ENCODE measurements at regions not wholly inside any gene's neighbourhood (a gene's known extent, or its start where the extent isn't known, plus 50 kb on each side); places are given as distances from the start of the nearest gene placed in this dataset.

- no peak for DNase-seq (ENCODE audit: low read depth)
Measured at GRCh38 chr18:72181241-72181764, 362.8 kb downstream of the CBLN2 start.

DNA sequence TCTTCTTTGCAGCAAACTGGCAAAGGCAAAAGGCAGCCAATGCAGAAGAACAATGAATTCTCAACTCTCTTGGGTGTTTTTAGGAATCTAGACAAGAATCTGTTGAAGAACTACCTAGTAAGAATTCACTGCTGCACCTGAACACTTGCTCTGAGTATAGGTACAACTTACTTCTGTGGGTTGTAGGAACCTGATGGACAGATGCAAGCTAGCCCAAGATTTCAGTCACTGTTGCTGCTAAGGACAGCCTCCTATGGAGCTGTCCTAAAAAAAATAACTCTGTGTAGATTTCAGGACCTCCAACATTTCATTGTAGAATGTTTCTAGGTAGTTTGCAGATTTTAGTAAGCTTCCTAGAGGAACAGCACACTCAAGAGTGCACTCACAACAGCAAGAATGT, 363.5 kb downstream of the CBLN2 start:
- DNase-seq (ENCODE audit: low read depth) = no peak

GRCh38 chr18:72174972-72175649, 369.0 kb downstream of the CBLN2 start:
- DNase-seq (ENCODE audit: low read depth) = no peak

- DNase-seq (ENCODE audit: low read depth) = no peak
Measured at GRCh38 chr18:72171596-72171995, 372.5 kb downstream of the CBLN2 start.

GRCh38 chr18:72161691-72162090, 382.5 kb downstream of the CBLN2 start:
- DNase-seq (ENCODE audit: low read depth) = peak; percentile 18

DNA sequence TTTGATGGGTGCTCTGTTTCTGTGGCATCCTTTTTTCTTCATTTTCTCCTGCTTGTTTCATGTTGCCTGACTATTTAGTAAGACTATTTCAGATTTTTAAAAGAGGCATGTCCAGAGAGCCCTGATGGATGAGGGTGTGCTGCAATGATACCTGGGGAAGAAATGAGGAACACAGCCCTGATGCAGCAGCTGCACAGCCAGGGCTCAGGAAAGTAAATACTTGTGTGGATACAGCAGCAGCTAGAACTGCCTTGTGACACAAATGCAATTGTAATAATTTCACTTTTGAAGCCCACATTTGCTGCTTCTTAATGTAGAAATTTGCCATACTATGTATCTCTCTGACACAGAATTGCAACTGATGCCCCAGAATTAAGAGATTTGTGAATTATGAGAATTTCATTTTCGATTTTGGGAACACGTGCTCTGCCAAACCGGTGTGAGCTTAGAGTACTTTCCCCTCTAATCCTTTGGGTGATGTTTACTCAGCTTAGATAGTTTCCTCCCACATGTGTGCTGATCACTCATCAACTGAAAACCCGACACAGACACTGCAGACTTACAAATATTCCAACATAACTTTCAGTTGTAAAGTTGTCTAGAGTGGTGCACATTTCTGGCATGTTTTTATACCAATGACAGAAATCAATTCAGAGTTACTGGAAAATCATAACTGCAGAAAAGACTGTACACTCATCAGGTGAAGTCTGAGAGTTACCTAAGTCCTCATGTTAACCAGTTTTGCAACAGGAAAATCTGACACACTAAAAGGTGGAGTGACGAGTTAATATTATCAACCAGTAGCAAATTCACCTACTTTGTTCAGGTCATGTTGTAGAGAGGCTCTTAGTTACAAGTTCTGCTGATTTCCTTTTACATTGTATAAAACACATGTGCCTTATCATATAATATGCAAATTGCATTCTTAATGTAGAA, 383.4 kb downstream of the CBLN2 start:
- DNase-seq (ENCODE audit: low read depth) = no peak

DNA sequence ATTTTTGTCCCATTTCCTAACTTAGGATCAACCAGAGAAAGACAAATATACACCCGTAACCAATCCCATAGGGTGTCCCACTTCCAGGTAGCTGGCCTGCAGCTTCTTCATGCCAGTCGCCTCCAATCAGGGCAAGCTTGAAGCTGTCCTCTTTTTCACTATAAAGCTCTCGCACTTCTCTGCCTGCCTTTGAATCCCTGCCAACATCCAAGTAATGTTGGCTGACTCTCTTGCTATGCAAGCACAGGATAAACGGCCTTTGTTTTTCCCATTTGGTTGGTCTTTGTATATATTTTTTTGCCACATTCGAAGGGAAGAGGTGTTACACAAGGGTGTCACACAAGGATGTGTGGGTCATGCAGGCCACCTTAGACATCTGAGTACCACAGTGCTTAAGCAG, 388.8 kb downstream of the CBLN2 start:
- DNase-seq (ENCODE audit: low read depth) = no peak

- no peak for DNase-seq (ENCODE audit: low read depth)
Measured at GRCh38 chr18:72154926-72155325, 389.2 kb downstream of the CBLN2 start.

- DNase-seq (ENCODE audit: low read depth) = no peak
Measured at GRCh38 chr18:72152935-72153334, 391.2 kb downstream of the CBLN2 start.

GRCh38 chr18:72147830-72148229, 396.3 kb downstream of the CBLN2 start:
- no peak for DNase-seq (ENCODE audit: low read depth)

GRCh38 chr18:72140007-72140406, 404.1 kb downstream of the CBLN2 start:
- DNase-seq (ENCODE audit: low read depth) = no peak

- DNase-seq (ENCODE audit: low read depth) = no peak
Measured at GRCh38 chr18:72128649-72129048, 415.5 kb downstream of the CBLN2 start.

GRCh38 chr18:72122103-72122502, 422.0 kb downstream of the CBLN2 start:
- no peak for DNase-seq (ENCODE audit: low read depth)

DNA sequence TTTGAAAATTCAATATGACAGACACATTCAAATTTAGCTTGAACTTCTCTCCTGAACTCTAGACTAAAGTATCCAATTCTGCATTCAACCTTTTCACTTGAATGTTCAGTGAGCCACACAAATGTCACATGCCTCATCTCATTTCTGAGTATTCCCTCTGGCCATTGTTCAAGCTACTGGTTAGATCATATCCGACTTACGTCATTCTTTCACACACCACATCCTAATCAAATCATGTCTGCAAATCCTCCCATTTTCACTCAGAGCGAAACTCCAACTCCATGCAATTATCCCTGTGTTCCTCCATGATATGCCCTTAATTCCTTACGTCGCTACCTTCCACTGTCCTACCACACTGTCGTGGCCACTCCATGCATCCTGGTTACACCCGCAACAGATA, 425.1 kb downstream of the CBLN2 start:
- DNase-seq (ENCODE audit: low read depth) = no peak

GRCh38 chr18:72114801-72115594, 429.1 kb downstream of the CBLN2 start:
- DNase-seq (ENCODE audit: low read depth) = no peak

DNA sequence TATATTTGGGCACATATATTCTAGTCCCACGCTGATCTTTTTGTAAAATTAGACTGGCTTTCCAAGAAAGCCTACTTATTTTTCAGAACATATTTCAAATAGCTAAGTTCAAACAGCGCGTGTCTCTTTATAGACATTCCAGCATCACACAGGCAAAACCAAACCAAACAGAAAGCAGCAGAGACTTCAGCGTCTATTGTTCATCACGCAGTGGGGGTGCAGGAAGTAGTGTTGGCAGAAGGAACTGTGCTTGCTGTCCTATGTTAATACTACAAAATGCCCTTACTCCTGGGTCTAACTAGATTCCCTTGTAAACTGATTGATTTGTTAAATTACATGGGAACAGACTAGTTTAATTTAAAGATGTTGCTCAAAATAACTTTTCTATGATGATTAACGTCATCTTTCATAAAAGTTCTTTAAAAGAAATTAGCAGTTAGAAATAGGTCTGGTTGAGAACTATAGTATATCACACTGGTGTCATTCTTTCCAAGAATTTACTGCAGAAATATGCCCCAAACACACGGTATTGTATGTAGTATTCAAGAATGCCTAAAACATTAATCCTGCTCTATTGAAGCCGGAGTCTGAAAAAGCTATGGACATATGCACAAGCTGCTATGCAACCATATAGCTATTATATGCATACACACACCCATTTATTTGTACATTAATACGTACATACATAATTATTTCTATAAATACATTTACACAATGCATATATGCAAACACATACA, 436.3 kb downstream of the CBLN2 start:
- DNase-seq (ENCODE audit: low read depth) = peak; percentile 23

- no peak for DNase-seq (ENCODE audit: low read depth)
Measured at GRCh38 chr18:72104851-72105250, 439.3 kb downstream of the CBLN2 start.

- no peak for DNase-seq (ENCODE audit: low read depth)
Measured at GRCh38 chr18:72102412-72102811, 441.7 kb downstream of the CBLN2 start.

GRCh38 chr18:72100465-72101004, 443.6 kb downstream of the CBLN2 start:
- no peak for DNase-seq (ENCODE audit: low read depth)

- DNase-seq (ENCODE audit: low read depth) = no peak
Measured at GRCh38 chr18:72091369-72091768, 452.8 kb downstream of the CBLN2 start.

GRCh38 chr18:72089432-72089831, 454.7 kb downstream of the CBLN2 start:
- no peak for DNase-seq (ENCODE audit: low read depth)
